ENCODE measurements at regions not wholly inside any gene's neighbourhood (a gene's known extent, or its start where the extent isn't known, plus 50 kb on each side); places are given as distances from the start of the nearest gene placed in this dataset.

GRCh38 chr6:22965889-22966288, 396.5 kb downstream of the HDGFL1 start:
- Histone ChIP-seq H3K4me3 (no peak overlapping the region), H3K27ac (no peak overlapping the region)
- TF ChIP-seq, protein P1, sequence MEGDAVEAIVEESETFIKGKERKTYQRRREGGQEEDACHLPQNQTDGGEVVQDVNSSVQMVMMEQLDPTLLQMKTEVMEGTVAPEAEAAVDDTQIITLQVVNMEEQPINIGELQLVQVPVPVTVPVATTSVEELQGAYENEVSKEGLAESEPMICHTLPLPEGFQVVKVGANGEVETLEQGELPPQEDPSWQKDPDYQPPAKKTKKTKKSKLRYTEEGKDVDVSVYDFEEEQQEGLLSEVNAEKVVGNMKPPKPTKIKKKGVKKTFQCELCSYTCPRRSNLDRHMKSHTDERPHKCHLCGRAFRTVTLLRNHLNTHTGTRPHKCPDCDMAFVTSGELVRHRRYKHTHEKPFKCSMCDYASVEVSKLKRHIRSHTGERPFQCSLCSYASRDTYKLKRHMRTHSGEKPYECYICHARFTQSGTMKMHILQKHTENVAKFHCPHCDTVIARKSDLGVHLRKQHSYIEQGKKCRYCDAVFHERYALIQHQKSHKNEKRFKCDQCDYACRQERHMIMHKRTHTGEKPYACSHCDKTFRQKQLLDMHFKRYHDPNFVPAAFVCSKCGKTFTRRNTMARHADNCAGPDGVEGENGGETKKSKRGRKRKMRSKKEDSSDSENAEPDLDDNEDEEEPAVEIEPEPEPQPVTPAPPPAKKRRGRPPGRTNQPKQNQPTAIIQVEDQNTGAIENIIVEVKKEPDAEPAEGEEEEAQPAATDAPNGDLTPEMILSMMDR (IDR thresholded peaks at IDR 0.05) = no peak
- DNase-seq (ENCODE audit: low spot score) = no peak

- no peak for DNase-seq (ENCODE audit: low spot score)
- Histone ChIP-seq H3K4me3 (no peak overlapping the region), H3K27ac (no peak overlapping the region)
- TF ChIP-seq, protein P1 (IDR thresholded peaks at IDR 0.05) = no peak
Observed at GRCh38 chr6:22966691-22967422, 397.5 kb downstream of the HDGFL1 start.

DNA sequence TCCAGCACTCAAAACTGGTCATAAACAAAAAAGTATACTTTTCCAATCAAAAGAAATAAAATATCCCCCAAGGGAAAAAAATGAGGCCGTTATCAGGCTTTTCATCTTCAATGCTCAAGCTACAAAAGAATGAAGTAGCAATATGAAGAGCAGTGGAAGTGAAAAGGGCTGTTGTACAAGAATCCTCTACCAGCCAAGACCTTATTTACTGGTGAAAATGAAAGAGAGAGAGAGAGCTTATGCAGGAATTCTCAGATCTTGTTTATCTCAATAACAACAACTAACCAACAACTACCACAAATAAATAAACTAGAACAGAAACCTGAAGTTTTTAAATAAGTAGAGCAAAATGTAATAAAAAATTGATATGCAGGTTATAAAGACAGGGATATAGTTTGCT, 400.6 kb downstream of the HDGFL1 start:
- no peak for DNase-seq (ENCODE audit: low spot score)
- TF ChIP-seq, protein P1 (IDR thresholded peaks at IDR 0.05) = no peak
- no peak overlapping the region for H3K27ac ChIP-seq
- no peak overlapping the region for H3K4me3 ChIP-seq

- DNase-seq (ENCODE audit: low spot score) = no peak
- Histone ChIP-seq H3K4me3 (no peak overlapping the region), H3K27ac (no peak overlapping the region)
- TF ChIP-seq, protein P1 (IDR thresholded peaks at IDR 0.05) = no peak
Observed at GRCh38 chr6:22972771-22973170, 403.4 kb downstream of the HDGFL1 start.

DNA sequence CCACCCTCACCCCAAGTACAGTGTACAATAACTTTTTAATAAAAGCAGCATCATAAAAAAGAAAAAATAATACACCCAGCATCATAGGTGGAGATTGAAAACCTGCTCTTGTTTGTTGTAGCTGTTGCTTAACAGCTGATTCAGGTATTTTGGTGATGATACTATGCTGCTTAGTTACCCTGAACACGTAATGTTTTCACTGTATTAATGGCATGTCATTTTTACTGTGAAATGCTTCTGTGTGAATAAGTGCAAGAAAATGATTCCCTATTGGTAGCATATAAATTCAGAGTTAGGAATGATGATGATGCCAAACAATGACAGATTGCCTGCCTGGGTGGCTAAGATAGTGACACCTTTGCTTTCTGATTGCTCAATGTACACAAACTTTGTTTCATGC, 405.7 kb downstream of the HDGFL1 start:
- H3K27ac ChIP-seq = no peak overlapping the region
- H3K4me3 ChIP-seq = no peak overlapping the region
- TF ChIP-seq, protein P1 (IDR thresholded peaks at IDR 0.05) = no peak
- no peak for DNase-seq (ENCODE audit: low spot score)

GRCh38 chr6:22980446-22980845, 411.1 kb downstream of the HDGFL1 start:
- Histone ChIP-seq H3K27ac (no peak overlapping the region), H3K4me3 (no peak overlapping the region)
- no peak for DNase-seq (ENCODE audit: low spot score)
- TF ChIP-seq, protein P1 (IDR thresholded peaks at IDR 0.05) = no peak

GRCh38 chr6:23002044-23002619, 432.8 kb downstream of the HDGFL1 start:
- TF ChIP-seq, protein P1 (IDR thresholded peaks at IDR 0.05) = no peak
- Histone ChIP-seq H3K4me3 (no peak overlapping the region), H3K27ac (no peak overlapping the region)
- no peak for DNase-seq (ENCODE audit: low spot score)

Data from coronary artery (tissue), 2 donors.